Heart left ventricle (tissue), 13 donors: ENCODE measurements at regions not wholly inside any gene's neighbourhood (a gene's known extent, or its start where the extent isn't known, plus 50 kb on each side); places are given as distances from the start of the nearest gene placed in this dataset.

Experiments
- POLR2A ChIP-seq, 2 donors: fragments of 450-650 bp; IDR thresholded peaks; one replicate each; pipeline ENCODE4 v1.6.1; 2017; ENCODE audit warnings: antibody characterized with exemption in 2 of 2, mild to moderate bottlenecking in 2 of 2, moderate library complexity in 2 of 2
- TF ChIP-seq, protein P1 (sequence below), 12 donors: fragments of 200-600 bp; sonication (generic) in 4 of 12; IDR thresholded peaks; one replicate each; pipeline versions ENCODE4 v1.5.0 to v1.8.0; 2018 to 2022; ENCODE audit warnings: antibody characterized with exemption in 12 of 12, mild to moderate bottlenecking in 5 of 12
- donor health status: ischemic (EF 13 %, LVEDD 7.1; RV severe dilation, severe dysfunction).
- donor health status: DM: no; HTN: yes; CAD: no.
- donor health status: DM: no; HTN: no; CAD: no.
- donor health status: ischemic (EF 25% LVEDD 6.9; RV normal size, moderate dysfunction).
- donor health status: ischemic (EF 25% LVEDD 5.7; RV mildly dilated, moderate dysfunction).
- donor health status: ischemic (EF 35%, LVEDD 5.7; RV mildly dilated, moderate dysfunction).
- donor health status: nonischemic (EF 11% LVEDD 7.7; RV severe dilation, severe dysfunction).
- donor health status: DM: yes; HTN: yes; CAD: no.
- donor health status: PGD.
- donor health status: ischemic (EF 29% LVEDD 5.4; RV normal size, mild dysfunction).
- donor health status: nonischemic (EF 23%, LVEDD 6.1; RV moderate dilation, normal function).

GRCh38 chr2:52341732-52342131, 1309.8 kb upstream of the NRXN1 start:
- TF ChIP-seq, protein P1, sequence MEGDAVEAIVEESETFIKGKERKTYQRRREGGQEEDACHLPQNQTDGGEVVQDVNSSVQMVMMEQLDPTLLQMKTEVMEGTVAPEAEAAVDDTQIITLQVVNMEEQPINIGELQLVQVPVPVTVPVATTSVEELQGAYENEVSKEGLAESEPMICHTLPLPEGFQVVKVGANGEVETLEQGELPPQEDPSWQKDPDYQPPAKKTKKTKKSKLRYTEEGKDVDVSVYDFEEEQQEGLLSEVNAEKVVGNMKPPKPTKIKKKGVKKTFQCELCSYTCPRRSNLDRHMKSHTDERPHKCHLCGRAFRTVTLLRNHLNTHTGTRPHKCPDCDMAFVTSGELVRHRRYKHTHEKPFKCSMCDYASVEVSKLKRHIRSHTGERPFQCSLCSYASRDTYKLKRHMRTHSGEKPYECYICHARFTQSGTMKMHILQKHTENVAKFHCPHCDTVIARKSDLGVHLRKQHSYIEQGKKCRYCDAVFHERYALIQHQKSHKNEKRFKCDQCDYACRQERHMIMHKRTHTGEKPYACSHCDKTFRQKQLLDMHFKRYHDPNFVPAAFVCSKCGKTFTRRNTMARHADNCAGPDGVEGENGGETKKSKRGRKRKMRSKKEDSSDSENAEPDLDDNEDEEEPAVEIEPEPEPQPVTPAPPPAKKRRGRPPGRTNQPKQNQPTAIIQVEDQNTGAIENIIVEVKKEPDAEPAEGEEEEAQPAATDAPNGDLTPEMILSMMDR (IDR thresholded peaks at IDR 0.05) = no peak
- no peak for TF ChIP-seq POLR2A (IDR thresholded peaks at IDR 0.05)
